ENCODE measurements at regions not wholly inside any gene's neighbourhood (a gene's known extent, or its start where the extent isn't known, plus 50 kb on each side); places are given as distances from the start of the nearest gene placed in this dataset.

- no peak for DNase-seq
These were observed 116.7 kb upstream of the C10orf90 start for GRCh38 chr10:126787201-126787600.

- no peak for DNase-seq
These were observed 109.9 kb upstream of the DOCK1 start for GRCh38 chr10:126795318-126795717.

DNA sequence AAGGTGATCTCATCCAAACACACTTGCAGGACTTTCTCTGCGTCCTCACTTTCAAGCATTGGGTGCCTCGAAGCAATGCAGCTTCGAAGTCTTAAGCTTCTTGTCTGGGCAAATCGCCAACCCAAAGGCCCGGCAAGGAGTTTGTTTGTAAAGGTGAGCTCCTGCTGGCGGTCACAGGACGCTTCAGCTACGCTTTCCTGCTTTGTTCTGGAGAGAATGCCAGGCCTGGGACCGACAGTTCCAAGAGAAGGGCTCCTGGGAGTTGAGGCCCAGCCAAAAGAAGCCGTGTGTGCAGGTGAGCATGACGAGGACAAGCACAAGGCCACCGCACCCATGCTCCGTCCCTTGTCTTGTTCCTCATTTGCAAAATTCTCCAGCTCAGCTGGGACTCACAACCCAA, 106.6 kb upstream of the DOCK1 start:
- no peak for DNase-seq

DNA sequence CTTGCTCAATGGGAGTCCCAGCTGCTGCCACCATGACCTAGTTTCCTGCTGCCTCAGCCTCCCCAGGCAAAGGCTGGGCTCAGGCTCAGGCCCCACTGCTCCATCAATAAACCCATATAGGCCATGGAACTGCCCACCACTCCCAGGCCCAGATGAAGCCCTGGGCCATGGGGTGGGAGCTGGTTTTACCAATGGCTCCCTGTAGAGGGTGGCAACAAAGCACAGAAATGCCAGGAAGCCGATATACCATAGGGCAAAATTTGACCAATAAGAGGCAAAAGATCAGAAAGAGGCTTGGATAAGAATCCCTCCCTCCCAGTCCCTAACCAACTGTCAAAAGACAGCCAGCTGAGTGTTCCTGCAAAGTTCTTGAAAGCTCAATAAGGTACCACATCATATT, 101.8 kb upstream of the DOCK1 start:
- no peak for DNase-seq

DNA sequence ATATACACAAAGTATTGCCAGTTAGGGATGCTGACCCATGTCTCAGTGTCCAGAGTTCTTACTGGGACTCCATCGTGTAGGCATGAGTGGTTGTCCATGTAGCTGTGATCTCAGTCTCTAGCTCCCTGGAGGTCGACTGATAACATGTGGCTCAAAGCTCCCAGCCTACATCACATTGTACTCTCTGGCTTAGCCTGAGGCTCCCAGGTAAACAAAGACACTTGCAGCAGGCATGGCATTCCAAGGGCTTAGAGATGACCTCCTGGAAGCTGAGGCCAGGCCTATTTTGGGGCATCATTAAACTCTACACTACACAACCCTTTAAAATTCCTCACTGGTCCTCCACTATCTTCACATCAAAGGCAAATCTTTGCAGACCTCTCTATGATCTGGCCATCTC, 100.8 kb upstream of the DOCK1 start:
- no peak for DNase-seq

- DNase-seq: no peak
These were observed 98.7 kb upstream of the DOCK1 start for GRCh38 chr10:126806498-126806897.

DNA sequence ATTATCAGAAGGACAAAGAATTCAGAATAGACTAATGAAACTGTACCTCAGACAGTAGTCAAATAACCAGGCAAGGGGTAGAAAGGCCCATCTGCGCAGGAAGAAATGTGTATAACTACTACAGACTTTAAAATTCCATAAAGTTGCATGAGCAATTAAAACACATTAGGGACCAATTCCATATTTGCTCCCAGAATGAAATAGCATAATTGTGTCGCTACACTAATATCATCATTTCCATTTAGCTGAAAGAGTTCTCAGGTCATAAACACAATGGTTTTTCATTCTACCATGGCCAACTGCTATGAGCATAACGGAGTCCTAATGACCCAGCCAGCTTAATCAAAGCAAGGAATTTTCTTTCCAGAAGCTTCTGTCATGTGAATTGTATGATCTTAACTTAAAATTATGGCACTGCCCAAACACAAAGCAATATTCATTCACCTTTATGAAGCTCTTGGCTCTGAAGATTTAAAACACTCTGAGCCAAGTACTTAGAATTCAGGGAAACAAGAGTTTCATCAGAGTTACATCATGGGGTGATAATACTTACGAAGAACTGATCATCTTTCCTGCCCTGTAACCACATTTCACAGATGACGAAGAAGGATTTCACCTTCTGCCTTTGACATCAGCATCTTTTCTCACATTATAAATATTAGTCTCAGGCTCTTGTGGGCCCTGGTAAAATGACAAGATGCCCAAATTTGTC, 98.1 kb upstream of the DOCK1 start:
- no peak for DNase-seq

DNA sequence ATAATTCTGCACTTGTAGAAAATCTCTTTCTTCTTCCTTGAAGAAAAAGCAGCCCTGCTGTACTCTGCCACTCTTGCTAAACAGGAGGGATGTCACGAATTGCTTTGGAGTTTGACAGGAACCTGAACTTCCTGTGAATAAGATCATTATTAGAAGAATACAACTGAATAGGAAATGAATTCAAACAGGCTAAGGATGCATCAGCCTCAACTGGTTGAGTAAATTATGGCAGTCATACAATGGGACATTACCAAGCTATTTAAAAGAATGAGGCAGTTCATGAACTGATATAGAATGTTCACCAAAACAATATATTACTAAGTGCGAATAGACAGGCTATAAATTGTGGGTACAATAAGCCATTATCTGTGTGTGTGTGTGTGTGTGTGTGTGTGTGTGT, 97.1 kb upstream of the DOCK1 start:
- DNase-seq: no peak

GRCh38 chr10:126813432-126813831, 91.8 kb upstream of the DOCK1 start:
- DNase-seq: no peak

DNA sequence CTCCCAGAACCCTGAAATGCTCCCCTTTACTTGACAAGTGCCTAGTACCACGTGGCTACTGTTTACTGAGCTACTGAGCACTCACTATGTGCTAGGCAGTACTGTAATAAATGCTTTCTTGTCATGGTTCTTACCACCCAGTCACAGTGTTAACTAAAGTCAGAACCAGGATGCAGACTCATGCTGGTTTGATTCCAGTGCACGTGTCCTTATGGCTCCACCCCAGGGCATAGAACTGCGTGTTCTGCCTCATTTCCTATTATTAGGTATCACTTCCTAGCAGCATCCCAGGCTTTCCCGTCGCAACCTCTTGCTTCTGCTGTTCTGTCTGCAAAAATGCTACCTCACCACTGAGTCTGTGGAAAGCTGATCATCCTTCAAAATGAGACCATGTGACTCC, 71.7 kb upstream of the DOCK1 start:
- no peak for DNase-seq

DNA sequence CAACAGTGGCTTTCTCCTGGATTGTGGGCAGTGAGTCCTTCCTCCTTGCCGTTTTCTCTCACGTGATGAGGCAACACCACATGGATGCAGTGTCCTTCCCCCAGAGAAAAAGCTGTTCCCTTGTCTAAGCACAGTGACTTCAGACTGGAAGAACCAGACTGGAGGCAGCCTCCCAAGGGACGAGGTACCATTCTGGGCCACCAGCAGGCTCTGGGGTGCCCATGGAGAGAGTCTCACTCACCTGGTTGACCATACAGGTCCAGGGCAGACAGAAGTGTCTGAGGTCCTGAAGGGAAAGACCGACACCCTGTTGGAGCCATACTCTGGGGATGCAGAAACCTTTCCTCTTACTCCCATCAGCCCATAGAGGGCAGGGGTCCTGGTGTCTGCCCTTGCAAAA, 69.2 kb upstream of the DOCK1 start:
- no peak for DNase-seq

DNA sequence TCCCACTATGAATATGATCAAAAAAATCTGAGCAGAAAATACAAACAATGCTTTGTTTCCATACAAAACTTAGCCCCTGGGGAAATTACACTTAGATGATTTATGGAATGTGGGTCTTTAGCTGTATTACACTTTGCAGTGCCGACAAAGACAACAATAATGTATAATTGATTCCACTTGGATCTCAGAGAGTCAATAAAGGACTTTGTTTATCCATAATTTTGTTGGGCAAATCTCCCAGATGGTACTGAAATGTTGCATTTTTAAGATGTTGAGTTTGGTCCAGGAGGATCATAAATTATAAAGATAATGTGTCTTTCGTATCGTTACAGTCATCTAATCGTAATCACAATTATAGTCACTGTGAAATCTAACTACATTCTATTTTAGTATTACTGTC, 66.9 kb upstream of the DOCK1 start:
- no peak for DNase-seq

DNA sequence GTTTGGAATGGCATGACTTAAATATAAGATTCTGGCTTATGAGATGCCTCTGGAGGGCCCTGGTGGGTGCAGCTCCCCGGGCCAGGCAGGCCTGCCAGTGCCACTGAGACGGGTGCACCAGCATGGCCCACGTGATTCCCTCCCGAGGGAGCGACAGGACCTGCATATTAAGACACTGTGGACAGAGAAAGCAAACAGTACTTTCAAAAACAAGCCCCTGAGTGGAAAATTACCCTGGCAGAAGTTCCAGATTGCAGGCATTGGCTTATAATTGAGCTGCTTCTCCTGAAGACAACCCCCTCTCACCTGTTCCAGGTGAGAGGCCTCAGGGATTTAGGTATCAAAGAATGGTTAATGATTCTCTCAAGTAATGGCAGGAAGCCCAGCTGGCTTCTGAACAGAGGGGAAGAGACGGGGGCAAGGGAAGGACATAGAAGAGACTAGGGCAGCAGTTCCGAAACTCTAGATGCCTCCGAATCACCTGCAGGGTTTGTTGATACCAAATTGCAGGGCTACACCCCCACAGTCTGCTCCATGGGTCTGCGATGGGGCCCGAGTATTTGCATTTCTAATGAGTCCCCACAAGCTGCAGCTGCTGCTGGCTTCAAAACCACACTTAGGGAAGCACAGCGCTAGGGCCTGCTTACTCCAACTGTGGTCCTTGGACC, 66.0 kb upstream of the DOCK1 start:
- DNase-seq: no peak

DNA sequence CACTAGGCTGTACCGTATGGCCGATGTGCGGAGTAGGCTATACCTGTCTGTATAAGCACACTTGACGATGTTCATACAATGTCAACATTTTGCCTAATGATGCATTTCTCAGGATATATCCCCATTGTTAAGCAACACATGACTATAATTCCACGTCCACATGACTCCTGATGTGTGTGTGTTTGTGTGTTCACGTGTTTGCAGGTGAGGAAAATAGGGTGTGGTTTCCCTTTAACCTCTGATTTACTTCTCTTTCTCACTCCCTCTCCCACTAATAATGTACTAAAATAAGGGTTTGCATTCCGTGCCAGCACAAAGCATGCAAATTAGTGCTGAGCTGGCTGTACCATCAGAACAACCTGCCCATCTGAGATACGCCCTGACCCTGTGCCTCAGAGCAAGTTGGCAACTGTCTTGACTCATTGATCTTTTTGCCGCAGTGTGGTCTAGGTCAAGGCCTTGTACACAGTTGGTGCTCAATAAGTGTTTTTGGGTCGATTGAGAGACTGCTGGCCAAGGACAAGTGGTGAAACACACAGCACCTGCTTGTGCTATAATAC, 64.6 kb upstream of the DOCK1 start:
- no peak for DNase-seq

- DNase-seq: no peak
These were observed 63.8 kb upstream of the DOCK1 start for GRCh38 chr10:126841341-126841895.

DNA sequence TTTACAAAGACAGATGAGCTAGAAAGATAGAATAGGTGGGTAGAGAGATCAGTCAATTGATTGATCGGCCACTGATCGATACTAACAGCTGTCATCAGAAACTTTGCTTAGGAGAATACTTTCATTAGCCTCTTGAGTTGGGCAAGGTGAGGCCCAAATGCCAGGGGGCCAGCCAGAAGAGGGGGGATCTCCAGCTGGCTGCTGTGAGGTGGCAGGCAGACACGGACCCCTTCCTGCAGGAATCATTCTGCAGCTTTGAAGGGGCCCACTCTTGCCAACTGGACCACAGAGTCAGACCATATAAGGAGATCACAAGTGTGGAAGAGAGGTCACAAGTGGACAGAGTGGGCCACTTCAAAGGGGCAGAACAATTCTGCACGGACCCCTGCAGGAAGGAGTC, 62.9 kb upstream of the DOCK1 start:
- DNase-seq: no peak

DNA sequence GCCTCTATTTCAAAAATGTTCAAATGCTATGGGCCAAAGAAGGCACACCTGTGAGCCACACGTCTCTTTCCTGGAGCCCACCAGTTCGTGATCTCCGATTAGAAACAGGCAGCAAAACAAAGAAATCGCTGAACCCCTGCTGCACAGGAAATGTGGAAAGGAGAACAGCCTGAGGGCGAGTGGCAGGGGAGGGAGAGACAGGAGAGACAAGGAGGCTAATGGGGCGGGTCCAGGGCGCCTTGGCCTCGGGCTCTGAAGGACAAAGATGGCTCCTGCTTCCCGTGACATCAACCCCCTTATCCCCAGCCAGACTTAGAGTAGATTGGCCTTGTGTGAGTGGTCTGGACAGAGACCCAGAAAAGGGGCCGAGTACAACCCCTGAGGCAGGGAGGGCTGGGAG, 62.4 kb upstream of the DOCK1 start:
- no peak for DNase-seq

DNA sequence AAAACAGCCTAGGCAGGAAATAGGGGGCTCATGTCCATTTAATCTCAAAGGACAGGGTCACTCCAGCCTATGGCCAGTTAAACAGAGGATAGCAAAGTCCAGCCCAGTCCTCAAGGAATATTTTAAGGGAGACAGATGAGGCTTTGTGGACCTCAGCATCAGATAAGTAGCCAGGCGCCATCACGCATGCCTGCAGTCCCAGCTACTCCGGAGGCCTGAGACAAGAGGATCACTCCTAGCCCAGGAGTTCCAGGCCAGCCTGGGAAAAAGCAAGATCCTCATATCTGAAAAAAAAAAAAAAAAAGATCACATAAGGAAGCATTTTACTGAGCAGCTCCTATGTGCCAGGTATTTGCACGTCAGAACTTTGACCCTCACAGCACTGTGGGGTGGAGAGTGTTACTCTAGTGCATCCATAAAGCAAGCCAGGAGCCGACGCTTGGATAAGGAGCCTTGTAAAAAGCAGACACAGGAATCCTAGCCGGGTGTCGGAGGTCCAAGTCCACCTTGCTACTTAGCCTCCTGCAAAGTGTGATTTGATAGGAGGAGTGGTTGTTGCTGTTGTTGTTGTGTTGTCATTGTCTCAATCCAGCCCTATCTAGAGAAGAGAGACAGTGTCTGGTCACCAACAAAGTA, 61.8 kb upstream of the DOCK1 start:
- no peak for DNase-seq

- DNase-seq: no peak
These were observed 60.8 kb upstream of the DOCK1 start for GRCh38 chr10:126844406-126844805.

DNA sequence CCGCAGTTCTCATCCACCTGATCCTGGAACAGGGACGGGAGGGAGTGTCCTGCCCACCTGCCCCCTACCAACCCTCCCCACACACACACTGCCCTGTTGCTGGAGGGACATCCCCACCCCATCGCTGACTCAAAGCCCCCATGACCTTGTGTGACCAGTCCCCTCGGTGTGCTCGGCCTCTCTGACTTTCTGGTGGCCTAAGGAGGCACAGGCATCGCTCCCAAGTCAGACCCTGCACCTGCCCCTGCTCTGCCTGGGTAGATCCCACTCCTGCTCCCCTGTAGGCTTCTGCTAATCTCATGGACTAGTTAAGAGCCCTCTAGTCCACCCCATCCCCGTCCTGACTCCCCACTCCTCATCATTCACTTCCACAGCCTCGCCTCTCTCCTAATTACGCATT, 58.8 kb upstream of the DOCK1 start:
- no peak for DNase-seq

DNA sequence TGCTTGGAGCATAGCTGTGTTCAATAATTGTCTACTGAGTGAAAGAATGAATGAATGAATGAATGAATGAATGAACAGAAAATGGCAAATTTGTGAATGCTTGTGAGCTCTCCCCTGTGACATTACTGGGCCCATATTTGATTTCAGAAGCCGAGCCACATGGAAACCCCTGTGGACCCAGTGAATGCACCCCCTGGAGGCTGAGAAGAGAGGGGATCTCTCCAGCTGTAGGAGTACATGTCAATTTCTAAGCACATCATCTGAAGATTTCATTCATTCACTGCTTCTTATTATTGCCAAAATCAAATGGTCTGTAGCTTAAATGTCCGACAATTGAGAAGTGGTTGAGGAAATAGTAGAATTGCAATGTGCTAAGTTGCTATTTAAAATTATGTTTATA, 58.3 kb upstream of the DOCK1 start:
- DNase-seq: no peak

DNA sequence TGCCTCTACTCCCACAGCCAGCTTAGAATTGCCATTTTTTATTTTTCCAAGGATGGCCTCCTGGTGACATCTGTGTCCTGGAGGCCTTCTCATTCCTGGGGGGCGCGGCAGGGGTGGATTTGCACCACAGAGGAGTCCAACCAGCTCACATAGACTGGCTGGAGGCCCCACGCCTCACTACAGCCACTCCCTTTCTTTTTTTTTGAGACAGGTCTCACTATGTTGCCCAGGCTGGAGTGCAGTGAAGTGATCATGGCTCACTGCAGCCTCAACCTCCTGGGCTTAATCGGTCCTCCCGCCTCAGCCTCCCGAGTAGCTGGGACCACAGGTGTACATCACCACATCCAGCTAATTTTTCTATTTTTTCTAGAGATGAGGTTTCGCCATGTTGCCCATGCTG, 57.6 kb upstream of the DOCK1 start:
- no peak for DNase-seq

DNA sequence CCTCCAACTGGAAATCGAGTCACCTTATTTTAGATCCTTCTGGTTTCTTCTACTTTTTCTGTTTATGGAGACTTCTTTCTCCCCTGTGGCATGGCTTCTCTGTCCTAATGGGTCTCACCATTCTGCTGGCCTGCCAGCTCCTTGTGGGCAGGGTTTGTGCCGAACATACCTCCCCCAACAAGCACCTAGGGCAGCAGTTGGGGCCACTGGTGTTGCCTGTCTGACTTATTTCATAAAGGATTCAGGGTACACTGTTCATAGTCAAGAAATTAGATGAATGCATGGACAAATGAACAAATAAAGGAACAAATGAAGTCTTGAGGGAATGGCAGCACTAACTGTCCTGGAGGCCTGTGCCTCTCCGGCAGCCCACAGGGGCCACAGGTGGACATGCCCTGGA, 55.6 kb upstream of the DOCK1 start:
- DNase-seq: no peak
